Fibroblast of the aortic adventitia (primary cell): ENCODE measurements at regions not wholly inside any gene's neighbourhood (a gene's known extent, or its start where the extent isn't known, plus 50 kb on each side); places are given as distances from the start of the nearest gene placed in this dataset.

Experiments used
- DNase-seq: peaks from one replicate; pipeline ENCODE4 v3.0.0-alpha.2; 2010; ENCODE audit warnings: low read depth
- H3K4me3 ChIP-seq: 2 replicates; pipeline ENCODE4 v1.5.1; 2011; ENCODE audit warnings: low read depth, mild to moderate bottlenecking, control low read depth, low read length, moderate library complexity
- TF ChIP-seq, protein P1 (sequence below): IDR thresholded peaks from 2 replicates; pipeline ENCODE4 v1.5.1; 2011; ENCODE audit warnings: mild to moderate bottlenecking, low read length, control low read depth, inconsistent platforms; ENCODE audit not compliant: insufficient read depth

DNA sequence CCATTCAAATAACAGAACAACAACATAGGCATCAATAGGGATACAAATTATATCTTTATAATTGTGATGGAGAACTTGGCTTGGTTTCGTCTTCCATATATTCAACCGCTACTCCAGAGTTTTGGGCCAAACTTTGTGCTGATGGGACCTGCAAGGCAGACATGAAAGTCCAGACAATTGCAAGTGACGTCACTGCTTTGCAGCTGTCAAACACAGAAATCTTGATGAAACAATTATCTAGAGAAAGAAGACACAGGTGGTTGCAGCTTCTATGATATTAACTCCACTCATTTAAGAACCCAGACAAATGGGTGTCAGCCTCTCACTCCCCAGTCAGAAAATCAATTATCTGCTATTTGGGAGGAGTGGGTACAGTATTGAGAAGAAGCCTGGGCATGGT, 390.6 kb downstream of the NUF2 start:
- DNase-seq = no peak
- no peak overlapping the region for H3K4me3 ChIP-seq
- TF ChIP-seq, protein P1, sequence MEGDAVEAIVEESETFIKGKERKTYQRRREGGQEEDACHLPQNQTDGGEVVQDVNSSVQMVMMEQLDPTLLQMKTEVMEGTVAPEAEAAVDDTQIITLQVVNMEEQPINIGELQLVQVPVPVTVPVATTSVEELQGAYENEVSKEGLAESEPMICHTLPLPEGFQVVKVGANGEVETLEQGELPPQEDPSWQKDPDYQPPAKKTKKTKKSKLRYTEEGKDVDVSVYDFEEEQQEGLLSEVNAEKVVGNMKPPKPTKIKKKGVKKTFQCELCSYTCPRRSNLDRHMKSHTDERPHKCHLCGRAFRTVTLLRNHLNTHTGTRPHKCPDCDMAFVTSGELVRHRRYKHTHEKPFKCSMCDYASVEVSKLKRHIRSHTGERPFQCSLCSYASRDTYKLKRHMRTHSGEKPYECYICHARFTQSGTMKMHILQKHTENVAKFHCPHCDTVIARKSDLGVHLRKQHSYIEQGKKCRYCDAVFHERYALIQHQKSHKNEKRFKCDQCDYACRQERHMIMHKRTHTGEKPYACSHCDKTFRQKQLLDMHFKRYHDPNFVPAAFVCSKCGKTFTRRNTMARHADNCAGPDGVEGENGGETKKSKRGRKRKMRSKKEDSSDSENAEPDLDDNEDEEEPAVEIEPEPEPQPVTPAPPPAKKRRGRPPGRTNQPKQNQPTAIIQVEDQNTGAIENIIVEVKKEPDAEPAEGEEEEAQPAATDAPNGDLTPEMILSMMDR = no peak

DNA sequence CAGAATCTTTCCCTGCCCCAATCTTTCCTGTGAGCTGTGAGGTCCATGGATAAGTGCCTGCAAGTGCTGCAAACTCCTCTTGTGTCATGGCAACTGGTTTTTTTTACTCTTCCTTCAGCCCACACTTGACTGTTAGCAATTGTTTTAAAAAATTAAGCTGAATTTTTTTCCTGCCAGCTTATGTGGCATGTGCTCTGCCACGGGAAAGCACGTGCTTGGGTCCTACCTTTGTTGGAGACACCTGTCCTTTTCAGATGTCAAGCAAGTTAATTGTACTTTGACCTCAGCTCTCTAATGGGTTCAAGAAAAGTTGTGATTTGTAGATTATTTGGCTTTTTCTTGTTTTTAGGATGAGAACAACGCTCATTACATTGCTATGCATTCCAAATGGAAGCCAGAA, 398.5 kb downstream of the NUF2 start:
- no peak overlapping the region for H3K4me3 ChIP-seq
- no peak for DNase-seq
- TF ChIP-seq, protein P1 = no peak

DNA sequence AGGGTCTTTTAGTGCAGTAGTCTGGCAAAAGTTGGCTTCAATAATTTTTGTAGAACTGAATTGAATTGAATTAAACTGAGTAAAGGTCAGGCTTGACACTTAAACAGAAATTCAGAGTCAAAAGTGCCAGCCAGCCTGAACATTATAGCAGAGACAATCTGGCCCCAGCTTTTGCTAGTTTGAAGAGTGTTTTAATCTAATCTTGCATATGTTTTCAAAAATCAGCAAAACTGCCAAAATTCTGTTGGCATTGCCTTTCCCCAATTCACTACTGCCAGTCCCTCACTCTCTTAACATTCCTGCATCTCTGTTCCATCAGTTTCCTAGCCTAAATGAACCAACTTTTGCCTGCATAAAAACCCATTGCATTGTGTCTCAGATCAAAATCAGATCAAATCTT, 403.8 kb downstream of the NUF2 start:
- TF ChIP-seq, protein P1 = no peak
- H3K4me3 ChIP-seq = no peak overlapping the region
- no peak for DNase-seq

- H3K4me3 ChIP-seq = no peak overlapping the region
- peak; percentile 82 for DNase-seq
- TF ChIP-seq, protein P1 = no peak
These were observed 408.7 kb downstream of the NUF2 start for GRCh38 chr1:163730411-163730821.

- TF ChIP-seq, protein P1 = no peak
- no peak overlapping the region for H3K4me3 ChIP-seq
- DNase-seq = peak; percentile 53
These were observed 415.5 kb downstream of the NUF2 start for GRCh38 chr1:163737261-163737660.

GRCh38 chr1:163744301-163744887, 422.6 kb downstream of the NUF2 start:
- H3K4me3 ChIP-seq = no peak overlapping the region
- TF ChIP-seq, protein P1 = no peak
- peak; percentile 7 for DNase-seq

DNA sequence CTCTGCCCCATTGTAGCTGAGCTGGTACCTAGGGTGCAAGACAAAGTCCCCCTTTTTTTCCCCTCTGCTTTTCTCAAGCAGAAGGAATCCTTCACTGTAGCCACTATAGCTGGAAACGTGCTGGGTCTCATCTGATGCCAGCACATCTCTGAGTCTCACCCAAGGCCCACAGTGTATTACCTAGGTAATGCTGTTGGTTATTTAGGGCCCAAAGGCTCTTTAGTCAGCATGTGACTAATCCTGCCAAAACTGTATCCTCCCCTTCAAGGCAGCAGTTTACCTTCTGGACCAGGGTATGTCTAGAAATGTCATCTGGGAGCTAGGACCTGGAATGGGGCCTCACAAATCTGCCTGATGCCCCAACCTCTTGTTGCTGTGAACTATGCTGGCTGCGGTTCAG, 423.4 kb downstream of the NUF2 start:
- no peak overlapping the region for H3K4me3 ChIP-seq
- TF ChIP-seq, protein P1 = no peak
- DNase-seq = no peak
